ENCODE measurements at regions not wholly inside any gene's neighbourhood (a gene's known extent, or its start where the extent isn't known, plus 50 kb on each side); places are given as distances from the start of the nearest gene placed in this dataset.

- Histone ChIP-seq H3K36me3 (ENCODE audit: control insufficient read depth, insufficient read depth, low read length) (no peaks in the 10 kb centered on the region), H3K27me3 (replicated peaks; ENCODE audit: control insufficient read depth, insufficient read depth, low read length) (no peaks in the 10 kb centered on the region), H3K4me1 (no peaks in the 10 kb centered on the region), H3K4me3 (ENCODE audit: low read depth, low read length) (no peak overlapping the region), H3K9me3 (no peaks in the 10 kb centered on the region)
- Mint-ChIP-seq H3K9me3 (ENCODE audit: unreplicated experiment) (no peaks in the 10 kb centered on the region), H3K36me3 (ENCODE audit: insufficient read depth, unreplicated experiment) (no peaks in the 10 kb centered on the region), H3K4me1 (ENCODE audit: low read depth, unreplicated experiment) (peaks cover 4% of the 10 kb centered on the region), H3K4me3 (ENCODE audit: unreplicated experiment) (no peak overlapping the region), H3K27me3 (ENCODE audit: insufficient read depth, unreplicated experiment) (no peaks in the 10 kb centered on the region), H3K27ac (ENCODE audit: unreplicated experiment) (no peak overlapping the region)
- CTCF ChIA-PET: no interaction called here
- TF ChIP-seq, protein P1, sequence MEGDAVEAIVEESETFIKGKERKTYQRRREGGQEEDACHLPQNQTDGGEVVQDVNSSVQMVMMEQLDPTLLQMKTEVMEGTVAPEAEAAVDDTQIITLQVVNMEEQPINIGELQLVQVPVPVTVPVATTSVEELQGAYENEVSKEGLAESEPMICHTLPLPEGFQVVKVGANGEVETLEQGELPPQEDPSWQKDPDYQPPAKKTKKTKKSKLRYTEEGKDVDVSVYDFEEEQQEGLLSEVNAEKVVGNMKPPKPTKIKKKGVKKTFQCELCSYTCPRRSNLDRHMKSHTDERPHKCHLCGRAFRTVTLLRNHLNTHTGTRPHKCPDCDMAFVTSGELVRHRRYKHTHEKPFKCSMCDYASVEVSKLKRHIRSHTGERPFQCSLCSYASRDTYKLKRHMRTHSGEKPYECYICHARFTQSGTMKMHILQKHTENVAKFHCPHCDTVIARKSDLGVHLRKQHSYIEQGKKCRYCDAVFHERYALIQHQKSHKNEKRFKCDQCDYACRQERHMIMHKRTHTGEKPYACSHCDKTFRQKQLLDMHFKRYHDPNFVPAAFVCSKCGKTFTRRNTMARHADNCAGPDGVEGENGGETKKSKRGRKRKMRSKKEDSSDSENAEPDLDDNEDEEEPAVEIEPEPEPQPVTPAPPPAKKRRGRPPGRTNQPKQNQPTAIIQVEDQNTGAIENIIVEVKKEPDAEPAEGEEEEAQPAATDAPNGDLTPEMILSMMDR (IDR thresholded peaks at IDR 0.05; ENCODE audit: insufficient read depth in 1 of 2, low read depth in 1 of 2, low read length in 1 of 2, severe bottlenecking in 1 of 2, unreplicated experiment in 1 of 2): no peak
- intact Hi-C loops (cut with micrococcal nuclease; ENCODE audit: unreplicated experiment): no loop called here
- no peak for DNase-seq
- no TSS peak for BruUV-seq (replicated peaks)
- POLR2A ChIA-PET: no interaction called here
These were observed 538.4 kb upstream of the CITED2 start for GRCh38 chr6:139912735-139913400.

DNA sequence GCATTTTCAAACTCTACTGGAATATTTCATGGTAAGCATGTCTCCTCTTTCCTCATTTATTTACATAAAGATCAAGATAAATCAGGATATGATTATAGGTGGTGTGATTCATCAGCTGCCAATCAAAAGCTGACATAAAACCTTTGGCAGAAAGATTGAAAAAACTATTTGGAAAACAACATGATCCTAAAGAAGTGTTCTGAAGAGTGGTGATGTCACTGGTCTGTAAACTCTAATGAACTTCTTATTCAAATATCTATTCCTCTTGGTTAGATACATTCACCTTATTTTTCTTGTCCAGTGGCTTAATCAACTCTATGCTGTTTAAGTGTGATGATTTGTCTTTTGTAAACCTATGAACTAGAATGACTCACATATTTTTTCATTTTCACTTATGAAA lies 535.5 kb upstream of the CITED2 start:
- no peak overlapping the region for H3K4me3 ChIP-seq (ENCODE audit: low read depth, low read length)
- intact Hi-C loops (cut with micrococcal nuclease; ENCODE audit: unreplicated experiment): no loop called here
- H3K4me3 Mint-ChIP-seq (ENCODE audit: unreplicated experiment): no peak overlapping the region
- no TSS peak for BruUV-seq (replicated peaks)
- CTCF ChIA-PET: no interaction called here
- H3K27me3 Mint-ChIP-seq (ENCODE audit: insufficient read depth, unreplicated experiment): no peaks in the 10 kb centered on the region
- no peaks in the 10 kb centered on the region for H3K36me3 Mint-ChIP-seq (ENCODE audit: insufficient read depth, unreplicated experiment)
- no peaks in the 10 kb centered on the region for H3K27me3 ChIP-seq (replicated peaks; ENCODE audit: control insufficient read depth, insufficient read depth, low read length)
- no peaks in the 10 kb centered on the region for H3K4me1 ChIP-seq
- no peaks in the 10 kb centered on the region for H3K9me3 ChIP-seq
- H3K4me1 Mint-ChIP-seq (ENCODE audit: low read depth, unreplicated experiment): peaks cover 4% of the 10 kb centered on the region
- no peaks in the 10 kb centered on the region for H3K36me3 ChIP-seq (ENCODE audit: control insufficient read depth, insufficient read depth, low read length)
- DNase-seq: no peak
- H3K9me3 Mint-ChIP-seq (ENCODE audit: unreplicated experiment): no peaks in the 10 kb centered on the region
- no peak overlapping the region for H3K27ac Mint-ChIP-seq (ENCODE audit: unreplicated experiment)
- TF ChIP-seq, protein P1 (IDR thresholded peaks at IDR 0.05; ENCODE audit: insufficient read depth in 1 of 2, low read depth in 1 of 2, low read length in 1 of 2, severe bottlenecking in 1 of 2, unreplicated experiment in 1 of 2): no peak
- POLR2A ChIA-PET: no interaction called here

DNA sequence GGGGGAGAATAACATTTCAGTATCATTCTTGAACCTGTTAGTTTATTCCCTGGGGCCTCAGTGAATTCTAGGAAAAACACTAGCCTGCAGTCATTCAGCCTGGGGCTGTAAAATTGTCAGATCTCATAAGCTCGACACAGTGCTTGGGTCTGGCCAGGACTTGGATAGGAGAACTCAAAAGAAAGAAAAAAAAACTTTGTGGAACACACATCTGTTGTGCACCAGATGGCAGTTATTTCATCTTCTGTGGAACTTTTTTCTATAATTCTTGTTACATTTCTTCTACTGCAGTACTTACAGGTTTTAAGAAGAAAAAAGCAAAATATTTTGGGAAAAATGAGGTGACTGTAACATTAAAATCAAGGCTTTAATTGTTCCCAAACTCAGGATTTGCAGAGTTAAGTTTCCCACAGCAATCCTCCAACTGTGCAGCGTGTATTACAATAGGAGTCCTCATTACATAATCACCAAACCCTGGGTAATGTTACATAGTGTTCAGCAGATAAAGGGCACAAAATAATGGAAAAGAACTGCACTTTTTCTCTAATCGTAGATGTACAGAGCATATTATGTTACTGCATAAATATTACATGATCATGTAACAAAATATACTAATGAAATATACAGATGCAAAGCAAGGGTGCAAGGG lies 531.1 kb upstream of the CITED2 start:
- no peaks in the 10 kb centered on the region for H3K27me3 Mint-ChIP-seq (ENCODE audit: insufficient read depth, unreplicated experiment)

More for the DNA sequence above, 531.1 kb upstream of the CITED2 start:
- Histone ChIP-seq H3K27me3 (replicated peaks; ENCODE audit: control insufficient read depth, insufficient read depth, low read length) (no peaks in the 10 kb centered on the region), H3K9me3 (0 out of 2 replicates have a peak, but pooled peaks cover 3% of the 10 kb centered on the region), H3K36me3 (ENCODE audit: control insufficient read depth, insufficient read depth, low read length) (no peaks in the 10 kb centered on the region), H3K4me3 (ENCODE audit: low read depth, low read length) (no peak overlapping the region), H3K4me1 (no peaks in the 10 kb centered on the region)
- CTCF ChIA-PET: interaction anchor here (0.6 kb wide), 1 partner anchor 252 kb away, joined by 3 read pairs; no protein-coding TSS in a partner anchor
- intact Hi-C loops (cut with micrococcal nuclease; ENCODE audit: unreplicated experiment): no loop called here
- no peak for DNase-seq
- H3K4me1 Mint-ChIP-seq (ENCODE audit: low read depth, unreplicated experiment): no peaks in the 10 kb centered on the region
- H3K9me3 Mint-ChIP-seq (ENCODE audit: unreplicated experiment): no peaks in the 10 kb centered on the region
- H3K4me3 Mint-ChIP-seq (ENCODE audit: unreplicated experiment): no peak overlapping the region
- no peak overlapping the region for H3K27ac Mint-ChIP-seq (ENCODE audit: unreplicated experiment)
- POLR2A ChIA-PET: no interaction called here
- H3K36me3 Mint-ChIP-seq (ENCODE audit: insufficient read depth, unreplicated experiment): no peaks in the 10 kb centered on the region
- BruUV-seq (replicated peaks): no TSS peak
- TF ChIP-seq, protein P1 (IDR thresholded peaks at IDR 0.05; ENCODE audit: insufficient read depth in 1 of 2, low read depth in 1 of 2, low read length in 1 of 2, severe bottlenecking in 1 of 2, unreplicated experiment in 1 of 2): no peak
